ENCODE measurements at regions not wholly inside any gene's neighbourhood (a gene's known extent, or its start where the extent isn't known, plus 50 kb on each side); places are given as distances from the start of the nearest gene placed in this dataset.

DNA sequence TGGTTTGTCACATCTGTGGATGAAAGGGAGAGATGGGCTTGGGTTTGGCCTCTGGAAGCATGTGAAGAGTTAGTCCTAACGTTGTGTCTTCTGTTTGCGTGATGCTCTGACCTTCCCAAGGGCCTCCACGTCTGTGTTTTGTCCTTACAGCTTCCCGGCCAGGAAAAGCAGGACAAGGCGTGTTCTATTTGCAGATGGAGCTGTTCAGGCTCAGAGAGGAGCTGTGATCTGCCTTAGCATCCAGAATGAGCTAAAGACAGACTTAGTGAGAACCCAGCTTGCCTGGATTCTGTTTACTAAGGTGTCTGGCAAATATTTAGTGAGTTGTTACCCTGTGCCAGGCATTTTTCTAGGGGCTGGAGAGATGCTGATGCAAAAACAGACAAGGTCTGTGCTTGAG, 282.1 kb downstream of the CBLN1 start:
- Histone ChIP-seq H3K9ac (ENCODE audit: low read length) (no peak overlapping the region), H3K4me2 (ENCODE audit: low read depth, low read length, poor library complexity, severe bottlenecking) (no peak overlapping the region), H3K36me3 (ENCODE audit: insufficient read depth, low read length) (no peaks in the 10 kb centered on the region), H3K9me3 (ENCODE audit: low read length) (no peaks in the 10 kb centered on the region), H3K79me2 (ENCODE audit: low read length) (no peaks in the 10 kb centered on the region), H4K20me1 (ENCODE audit: insufficient read depth, low read depth, low read length) (no peaks in the 10 kb centered on the region), H3K4me1 (ENCODE audit: low read length) (no peaks in the 10 kb centered on the region), H2AFZ (ENCODE audit: low read length) (no peak overlapping the region), H3K27me3 (ENCODE audit: low read length) (no peaks in the 10 kb centered on the region), H3K9me2 (replicated peaks; ENCODE audit: insufficient read depth, low read length) (no peaks in the 10 kb centered on the region), H3K27ac (ENCODE audit: low read length) (no peak overlapping the region), H3K4me3 (ENCODE audit: low read length) (no peak overlapping the region)
- DNase-seq = no peak

DNA sequence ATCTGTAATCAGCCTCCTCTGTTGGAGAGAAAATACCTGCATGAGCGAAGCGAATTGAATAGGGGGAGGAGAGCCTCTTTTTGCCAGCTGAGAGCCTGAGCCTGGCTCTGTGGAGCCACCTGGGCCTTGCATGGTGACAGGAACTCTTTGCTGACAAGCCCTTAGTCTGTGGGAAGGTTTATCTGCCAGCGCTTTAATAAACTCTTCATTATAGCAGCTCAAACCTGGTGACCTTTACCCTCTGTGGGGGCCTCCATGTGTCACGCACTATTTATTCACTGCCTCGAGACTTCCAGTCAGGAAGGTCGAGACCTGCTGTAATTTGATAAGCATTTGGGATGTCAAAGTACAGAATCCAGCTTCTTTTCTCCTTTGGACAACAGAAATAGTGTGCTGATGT, 282.6 kb downstream of the CBLN1 start:
- H4K20me1 ChIP-seq (ENCODE audit: insufficient read depth, low read depth, low read length) = no peaks in the 10 kb centered on the region
- H3K27ac ChIP-seq (ENCODE audit: low read length) = no peak overlapping the region
- H3K4me2 ChIP-seq (ENCODE audit: low read depth, low read length, poor library complexity, severe bottlenecking) = no peak overlapping the region
- H3K79me2 ChIP-seq (ENCODE audit: low read length) = no peaks in the 10 kb centered on the region
- no peaks in the 10 kb centered on the region for H3K9me2 ChIP-seq (replicated peaks; ENCODE audit: insufficient read depth, low read length)
- H3K27me3 ChIP-seq (ENCODE audit: low read length) = no peaks in the 10 kb centered on the region
- H2AFZ ChIP-seq (ENCODE audit: low read length) = no peak overlapping the region
- H3K36me3 ChIP-seq (ENCODE audit: insufficient read depth, low read length) = no peaks in the 10 kb centered on the region
- H3K9me3 ChIP-seq (ENCODE audit: low read length) = no peaks in the 10 kb centered on the region
- no peak for DNase-seq
- no peak overlapping the region for H3K9ac ChIP-seq (ENCODE audit: low read length)
- H3K4me1 ChIP-seq (ENCODE audit: low read length) = no peaks in the 10 kb centered on the region
- H3K4me3 ChIP-seq (ENCODE audit: low read length) = no peak overlapping the region

DNA sequence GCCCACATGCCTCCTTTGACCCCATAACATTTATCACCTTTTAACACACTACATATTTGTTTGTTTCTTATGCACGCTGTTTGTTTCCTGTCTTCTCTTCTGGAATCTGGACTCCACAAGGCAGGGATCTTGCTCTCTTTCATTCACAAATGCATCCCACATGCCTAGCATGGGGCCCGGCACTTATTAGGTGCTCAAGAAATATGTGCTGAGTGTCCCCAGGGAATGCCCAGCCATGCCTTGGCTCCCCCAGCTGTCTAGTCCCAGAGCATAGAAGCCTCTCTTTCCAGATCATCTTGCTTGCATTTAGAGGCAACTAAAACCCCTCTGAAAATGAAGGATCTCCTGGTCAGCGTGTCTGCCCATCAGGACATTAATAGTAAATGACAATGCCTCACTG, 283.7 kb downstream of the CBLN1 start:
- H3K36me3 ChIP-seq (ENCODE audit: insufficient read depth, low read length) = no peaks in the 10 kb centered on the region
- H2AFZ ChIP-seq (ENCODE audit: low read length) = no peak overlapping the region
- H3K9me2 ChIP-seq (replicated peaks; ENCODE audit: insufficient read depth, low read length) = no peaks in the 10 kb centered on the region
- H3K27ac ChIP-seq (ENCODE audit: low read length) = no peak overlapping the region
- H3K9me3 ChIP-seq (ENCODE audit: low read length) = no peaks in the 10 kb centered on the region
- H3K27me3 ChIP-seq (ENCODE audit: low read length) = no peaks in the 10 kb centered on the region
- H4K20me1 ChIP-seq (ENCODE audit: insufficient read depth, low read depth, low read length) = no peaks in the 10 kb centered on the region
- H3K9ac ChIP-seq (ENCODE audit: low read length) = no peak overlapping the region
- H3K4me1 ChIP-seq (ENCODE audit: low read length) = no peaks in the 10 kb centered on the region
- no peaks in the 10 kb centered on the region for H3K79me2 ChIP-seq (ENCODE audit: low read length)
- DNase-seq = no peak
- no peak overlapping the region for H3K4me3 ChIP-seq (ENCODE audit: low read length)
- H3K4me2 ChIP-seq (ENCODE audit: low read depth, low read length, poor library complexity, severe bottlenecking) = no peak overlapping the region

DNA sequence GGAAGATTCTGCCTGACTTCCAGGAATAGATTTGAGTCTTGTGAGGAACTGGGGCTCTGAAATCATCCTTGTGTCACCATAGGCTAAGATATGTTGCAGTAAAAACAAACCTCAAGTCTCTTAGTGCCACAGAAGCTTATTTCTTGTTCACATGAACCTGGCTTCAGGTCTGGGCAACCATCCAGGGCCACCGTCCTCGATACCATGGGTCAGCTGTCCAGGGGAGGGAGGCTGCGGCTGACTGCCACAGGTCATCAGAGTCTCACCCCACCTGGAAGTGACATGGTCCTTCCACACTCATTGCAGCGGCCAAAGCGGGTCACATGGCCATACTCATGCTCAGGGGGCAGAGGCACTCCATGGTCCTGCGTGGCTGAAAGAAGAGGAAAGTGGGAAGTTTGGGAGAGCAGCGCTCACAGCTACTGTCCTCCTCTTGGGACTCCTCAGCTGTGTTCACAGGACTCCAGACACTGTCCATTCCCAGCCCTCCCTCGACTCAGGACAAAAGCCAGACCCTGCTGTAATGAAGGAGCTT, 284.5 kb downstream of the CBLN1 start:
- Histone ChIP-seq H3K9me2 (replicated peaks; ENCODE audit: insufficient read depth, low read length) (no peaks in the 10 kb centered on the region), H3K4me2 (ENCODE audit: low read depth, low read length, poor library complexity, severe bottlenecking) (no peak overlapping the region), H2AFZ (ENCODE audit: low read length) (no peak overlapping the region), H3K9ac (ENCODE audit: low read length) (no peak overlapping the region), H3K36me3 (ENCODE audit: insufficient read depth, low read length) (no peaks in the 10 kb centered on the region), H3K9me3 (ENCODE audit: low read length) (no peaks in the 10 kb centered on the region), H3K4me1 (ENCODE audit: low read length) (no peaks in the 10 kb centered on the region), H3K27me3 (ENCODE audit: low read length) (no peaks in the 10 kb centered on the region), H3K79me2 (ENCODE audit: low read length) (no peaks in the 10 kb centered on the region), H3K4me3 (ENCODE audit: low read length) (no peak overlapping the region), H3K27ac (ENCODE audit: low read length) (no peak overlapping the region), H4K20me1 (ENCODE audit: insufficient read depth, low read depth, low read length) (no peaks in the 10 kb centered on the region)
- DNase-seq = no peak

DNA sequence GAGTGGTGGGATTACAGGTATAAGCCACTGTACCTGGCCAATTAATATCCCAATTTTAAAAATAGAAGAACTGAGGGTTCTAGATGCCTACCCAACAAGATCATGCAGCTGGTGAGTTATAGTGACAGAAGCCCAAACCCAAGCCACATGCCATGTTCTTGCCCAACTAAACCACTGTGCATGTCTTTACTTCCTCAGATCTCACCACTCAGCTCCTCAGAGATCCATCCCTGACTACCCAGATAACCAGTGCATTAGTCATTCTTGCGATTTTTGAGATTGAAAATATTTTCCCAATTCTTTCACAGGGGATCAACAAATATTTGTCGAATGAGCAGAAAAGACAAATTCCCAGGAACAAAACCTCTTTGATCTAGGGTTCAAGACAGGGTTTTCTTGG, 303.1 kb downstream of the CBLN1 start:
- Histone ChIP-seq H3K9me2 (replicated peaks; ENCODE audit: insufficient read depth, low read length) (no peaks in the 10 kb centered on the region), H3K9ac (ENCODE audit: low read length) (no peak overlapping the region)
- DNase-seq = no peak

DNA sequence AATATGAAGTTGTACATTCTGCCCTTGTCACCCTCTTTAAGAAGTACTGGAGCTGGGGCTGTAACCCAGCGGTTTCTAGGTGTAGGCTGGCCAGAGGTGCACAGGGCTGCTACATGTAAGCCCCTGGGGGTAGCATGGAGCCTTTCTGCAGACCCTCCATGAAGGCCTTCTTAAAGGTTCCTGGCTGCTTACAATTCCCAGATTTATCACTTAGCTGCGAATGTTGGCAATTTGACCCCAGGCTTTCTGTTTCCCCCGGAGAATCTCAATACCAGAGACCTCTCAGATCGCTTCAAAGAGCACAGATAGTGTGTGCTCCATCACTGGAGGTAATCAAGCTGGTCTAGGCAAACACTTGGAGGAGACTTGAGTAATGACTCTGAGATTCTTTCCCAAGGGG, 309.4 kb downstream of the CBLN1 start:
- Histone ChIP-seq H3K4me2 (ENCODE audit: low read depth, low read length, poor library complexity, severe bottlenecking) (no peak overlapping the region), H3K4me1 (ENCODE audit: low read length) (no peaks in the 10 kb centered on the region), H3K9ac (ENCODE audit: low read length) (no peak overlapping the region), H3K9me2 (replicated peaks; ENCODE audit: insufficient read depth, low read length) (no peaks in the 10 kb centered on the region), H3K79me2 (ENCODE audit: low read length) (no peaks in the 10 kb centered on the region), H3K36me3 (ENCODE audit: insufficient read depth, low read length) (no peaks in the 10 kb centered on the region), H3K4me3 (ENCODE audit: low read length) (no peak overlapping the region), H2AFZ (ENCODE audit: low read length) (no peak overlapping the region), H3K27ac (ENCODE audit: low read length) (no peak overlapping the region), H4K20me1 (ENCODE audit: insufficient read depth, low read depth, low read length) (no peaks in the 10 kb centered on the region), H3K27me3 (ENCODE audit: low read length) (no peaks in the 10 kb centered on the region), H3K9me3 (ENCODE audit: low read length) (no peaks in the 10 kb centered on the region)
- no peak for DNase-seq

More for the DNA sequence above, 303.1 kb downstream of the CBLN1 start:
- Histone ChIP-seq H3K27me3 (ENCODE audit: low read length) (no peaks in the 10 kb centered on the region), H3K36me3 (ENCODE audit: insufficient read depth, low read length) (no peaks in the 10 kb centered on the region), H3K4me1 (ENCODE audit: low read length) (no peaks in the 10 kb centered on the region), H4K20me1 (ENCODE audit: insufficient read depth, low read depth, low read length) (no peaks in the 10 kb centered on the region), H3K4me3 (ENCODE audit: low read length) (no peak overlapping the region), H3K79me2 (ENCODE audit: low read length) (no peaks in the 10 kb centered on the region), H3K9me3 (ENCODE audit: low read length) (no peaks in the 10 kb centered on the region), H3K27ac (ENCODE audit: low read length) (no peak overlapping the region), H3K4me2 (ENCODE audit: low read depth, low read length, poor library complexity, severe bottlenecking) (no peak overlapping the region), H2AFZ (ENCODE audit: low read length) (no peak overlapping the region)

DNA sequence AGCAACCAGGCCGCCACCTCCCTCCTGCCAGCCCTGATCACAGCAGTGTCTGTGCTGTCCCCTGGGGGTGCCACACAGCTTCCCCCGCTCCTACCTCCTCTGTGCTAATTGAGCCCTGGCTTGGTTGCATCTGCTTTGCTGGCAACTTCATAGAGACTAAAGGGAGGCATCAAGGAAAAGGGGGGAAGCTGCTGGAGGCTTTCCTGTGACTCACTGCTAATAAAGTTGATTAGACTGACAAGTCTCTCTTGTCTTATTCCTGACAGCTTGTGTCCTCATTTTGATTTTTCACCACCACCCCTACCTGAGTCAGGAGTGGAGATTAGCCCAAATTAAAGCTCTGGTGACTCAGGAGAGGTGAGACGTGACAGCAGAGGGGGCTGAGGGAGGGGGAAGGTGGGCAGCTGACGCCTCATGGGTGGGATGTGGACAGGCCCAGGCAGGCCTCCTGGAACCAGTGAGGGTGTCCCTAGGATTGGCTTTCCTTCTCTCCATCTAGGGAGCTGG, 310.0 kb downstream of the CBLN1 start:
- Histone ChIP-seq H3K4me2 (ENCODE audit: low read depth, low read length, poor library complexity, severe bottlenecking) (no peak overlapping the region), H3K4me1 (ENCODE audit: low read length) (no peaks in the 10 kb centered on the region), H3K79me2 (ENCODE audit: low read length) (no peaks in the 10 kb centered on the region), H3K4me3 (ENCODE audit: low read length) (no peak overlapping the region), H3K36me3 (ENCODE audit: insufficient read depth, low read length) (no peaks in the 10 kb centered on the region), H3K27ac (ENCODE audit: low read length) (no peak overlapping the region), H3K27me3 (ENCODE audit: low read length) (no peaks in the 10 kb centered on the region), H3K9me2 (replicated peaks; ENCODE audit: insufficient read depth, low read length) (no peaks in the 10 kb centered on the region), H4K20me1 (ENCODE audit: insufficient read depth, low read depth, low read length) (no peaks in the 10 kb centered on the region), H3K9me3 (ENCODE audit: low read length) (no peaks in the 10 kb centered on the region), H3K9ac (ENCODE audit: low read length) (no peak overlapping the region), H2AFZ (ENCODE audit: low read length) (no peak overlapping the region)
- no peak for DNase-seq

DNA sequence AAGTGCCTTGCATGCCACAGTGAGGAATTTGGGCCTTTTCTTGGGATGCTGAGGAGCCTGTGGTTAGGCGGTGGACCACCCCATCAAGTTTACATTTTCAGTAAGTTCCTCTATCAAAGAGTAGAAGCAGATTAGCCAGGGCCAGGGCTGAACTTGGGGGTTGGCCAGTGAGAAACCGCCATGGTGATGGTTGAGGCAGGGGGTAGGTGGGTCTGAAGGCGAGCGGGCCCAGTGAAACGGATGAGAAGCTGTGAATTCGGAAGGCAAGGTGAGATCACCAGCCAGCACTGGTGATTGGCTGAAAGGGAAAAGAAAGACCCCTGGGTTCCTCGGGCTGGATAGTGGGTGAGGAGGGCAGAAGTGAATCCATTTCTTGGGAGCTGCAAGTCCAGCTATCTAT, 311.4 kb downstream of the CBLN1 start:
- H2AFZ ChIP-seq (ENCODE audit: low read length) = no peak overlapping the region
- DNase-seq = no peak
- no peaks in the 10 kb centered on the region for H3K9me3 ChIP-seq (ENCODE audit: low read length)
- no peaks in the 10 kb centered on the region for H4K20me1 ChIP-seq (ENCODE audit: insufficient read depth, low read depth, low read length)
- no peaks in the 10 kb centered on the region for H3K27me3 ChIP-seq (ENCODE audit: low read length)
- no peak overlapping the region for H3K27ac ChIP-seq (ENCODE audit: low read length)
- no peak overlapping the region for H3K9ac ChIP-seq (ENCODE audit: low read length)
- H3K36me3 ChIP-seq (ENCODE audit: insufficient read depth, low read length) = no peaks in the 10 kb centered on the region
- H3K4me3 ChIP-seq (ENCODE audit: low read length) = no peak overlapping the region
- H3K4me1 ChIP-seq (ENCODE audit: low read length) = no peaks in the 10 kb centered on the region
- no peaks in the 10 kb centered on the region for H3K9me2 ChIP-seq (replicated peaks; ENCODE audit: insufficient read depth, low read length)
- H3K79me2 ChIP-seq (ENCODE audit: low read length) = no peaks in the 10 kb centered on the region
- H3K4me2 ChIP-seq (ENCODE audit: low read depth, low read length, poor library complexity, severe bottlenecking) = no peak overlapping the region

DNA sequence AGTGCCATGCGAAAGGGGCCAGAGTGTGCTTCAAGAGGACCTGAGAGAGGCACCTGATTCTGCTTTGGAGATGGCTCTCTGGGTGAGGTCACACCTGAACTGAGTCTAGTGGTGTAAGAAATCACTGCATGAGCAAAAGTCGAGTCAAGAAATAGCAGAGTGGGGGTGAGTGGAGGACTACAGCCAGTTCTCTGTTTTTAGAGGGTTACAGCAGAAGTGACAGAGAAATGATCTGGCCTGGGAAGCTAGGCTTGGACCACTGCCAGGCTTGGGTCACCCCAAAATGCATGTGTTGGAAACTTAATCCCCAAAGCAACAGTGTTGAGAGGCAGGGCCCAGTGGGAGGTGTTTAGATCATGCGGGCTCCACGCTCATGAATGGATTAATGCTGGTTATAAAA, 312.0 kb downstream of the CBLN1 start:
- H3K9me2 ChIP-seq (replicated peaks; ENCODE audit: insufficient read depth, low read length) = no peaks in the 10 kb centered on the region
- no peak for DNase-seq
- no peak overlapping the region for H3K27ac ChIP-seq (ENCODE audit: low read length)
- no peak overlapping the region for H2AFZ ChIP-seq (ENCODE audit: low read length)
- H3K79me2 ChIP-seq (ENCODE audit: low read length) = no peaks in the 10 kb centered on the region
- H3K9ac ChIP-seq (ENCODE audit: low read length) = no peak overlapping the region
- H3K4me2 ChIP-seq (ENCODE audit: low read depth, low read length, poor library complexity, severe bottlenecking) = no peak overlapping the region
- H3K4me1 ChIP-seq (ENCODE audit: low read length) = no peaks in the 10 kb centered on the region
- H4K20me1 ChIP-seq (ENCODE audit: insufficient read depth, low read depth, low read length) = no peaks in the 10 kb centered on the region
- H3K27me3 ChIP-seq (ENCODE audit: low read length) = no peaks in the 10 kb centered on the region
- H3K36me3 ChIP-seq (ENCODE audit: insufficient read depth, low read length) = no peaks in the 10 kb centered on the region
- H3K4me3 ChIP-seq (ENCODE audit: low read length) = no peak overlapping the region
- H3K9me3 ChIP-seq (ENCODE audit: low read length) = no peaks in the 10 kb centered on the region
